NCI-H1105 treated with DMSO at 0.1 percent for 48 hours (cell line): ENCODE measurements at regions not wholly inside any gene's neighbourhood (a gene's known extent, or its start where the extent isn't known, plus 50 kb on each side); places are given as distances from the start of the nearest gene placed in this dataset.
"Not testable (repeated sequence)": the region's sequence is repeated elsewhere in the genome, so short reads cannot be mapped to it uniquely, and the experiment has no call there.

Experiments
- DNase-seq: peaks from one replicate; lab custom pipeline; 2025; lab: John Stamatoyannopoulos, UW

DNA sequence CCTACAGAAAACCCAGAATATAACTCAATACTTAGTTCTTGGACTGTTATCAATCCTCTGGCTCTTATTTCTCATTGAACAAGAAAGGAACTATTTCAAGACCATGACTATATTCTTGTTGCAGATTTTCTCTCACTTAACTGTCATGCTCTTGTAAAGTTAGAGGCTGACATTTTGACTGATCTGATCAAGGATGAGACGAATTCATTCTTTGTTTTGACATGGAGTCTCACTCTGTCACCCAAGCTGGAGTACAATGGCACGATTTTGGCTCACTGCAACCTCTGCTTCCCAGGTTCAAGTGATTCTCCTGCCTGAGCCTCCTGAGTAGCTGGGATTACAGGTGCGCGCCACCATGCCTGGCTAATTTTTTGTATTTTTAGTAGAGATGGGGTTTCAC, 367.9 kb upstream of the SEMA3C start:
- not testable (repeated sequence) for DNase-seq

DNA sequence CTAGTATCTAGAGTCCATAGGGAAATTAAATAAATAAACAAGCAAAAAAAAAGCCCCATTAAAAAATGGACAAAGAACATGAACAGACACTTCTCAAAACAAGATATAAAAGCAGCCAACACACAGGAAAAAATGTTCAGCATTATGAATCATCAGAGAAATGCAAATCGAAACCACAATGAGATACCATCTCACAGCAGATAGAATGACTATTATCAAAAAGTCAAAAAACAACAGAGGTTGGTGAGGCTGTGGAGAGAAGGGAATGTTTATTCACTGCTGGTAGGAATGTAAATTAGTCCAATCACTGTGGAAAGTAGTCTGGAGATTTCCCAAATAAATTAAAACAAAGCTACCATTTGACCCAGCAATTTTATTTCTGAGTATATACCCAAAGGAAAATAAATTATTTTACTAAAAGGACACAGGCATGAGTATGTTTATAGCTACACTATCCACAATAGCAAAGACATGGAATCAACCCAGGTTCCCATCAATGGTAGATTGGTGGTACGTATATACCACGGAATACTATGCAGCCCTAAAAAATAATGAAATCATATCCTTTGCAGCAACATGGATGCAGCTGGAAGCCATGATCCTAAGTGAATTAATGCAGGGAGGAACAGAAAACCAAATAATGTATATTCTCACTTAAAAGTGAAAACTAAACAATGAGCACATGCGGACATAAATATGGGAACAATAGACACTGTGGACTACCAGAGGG, 366.5 kb upstream of the SEMA3C start:
- peak; percentile 22 for DNase-seq

GRCh38 chr7:81284576-81284975, 365.7 kb upstream of the SEMA3C start:
- no peak for DNase-seq

GRCh38 chr7:81280531-81280930, 361.7 kb upstream of the SEMA3C start:
- DNase-seq: no peak

DNA sequence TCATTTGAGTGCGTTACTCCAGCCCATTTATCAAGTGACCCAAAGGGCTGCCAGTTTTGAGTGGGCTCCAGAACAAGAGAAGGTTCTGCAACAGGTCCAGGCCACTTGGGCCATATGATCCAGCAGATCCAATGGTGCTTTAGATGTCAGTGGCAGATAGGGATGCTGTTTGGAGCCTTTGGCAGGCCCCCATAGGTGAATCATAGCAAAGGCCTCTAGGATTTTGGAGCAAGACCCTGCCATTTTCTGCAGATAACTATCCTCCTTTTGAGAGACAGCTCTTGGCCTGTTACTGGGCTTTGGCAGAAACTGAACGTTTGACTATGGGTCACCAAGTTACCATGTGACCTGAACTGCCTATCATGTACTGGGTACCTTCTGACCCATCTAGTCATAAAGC, 358.8 kb upstream of the SEMA3C start:
- DNase-seq: no peak

DNA sequence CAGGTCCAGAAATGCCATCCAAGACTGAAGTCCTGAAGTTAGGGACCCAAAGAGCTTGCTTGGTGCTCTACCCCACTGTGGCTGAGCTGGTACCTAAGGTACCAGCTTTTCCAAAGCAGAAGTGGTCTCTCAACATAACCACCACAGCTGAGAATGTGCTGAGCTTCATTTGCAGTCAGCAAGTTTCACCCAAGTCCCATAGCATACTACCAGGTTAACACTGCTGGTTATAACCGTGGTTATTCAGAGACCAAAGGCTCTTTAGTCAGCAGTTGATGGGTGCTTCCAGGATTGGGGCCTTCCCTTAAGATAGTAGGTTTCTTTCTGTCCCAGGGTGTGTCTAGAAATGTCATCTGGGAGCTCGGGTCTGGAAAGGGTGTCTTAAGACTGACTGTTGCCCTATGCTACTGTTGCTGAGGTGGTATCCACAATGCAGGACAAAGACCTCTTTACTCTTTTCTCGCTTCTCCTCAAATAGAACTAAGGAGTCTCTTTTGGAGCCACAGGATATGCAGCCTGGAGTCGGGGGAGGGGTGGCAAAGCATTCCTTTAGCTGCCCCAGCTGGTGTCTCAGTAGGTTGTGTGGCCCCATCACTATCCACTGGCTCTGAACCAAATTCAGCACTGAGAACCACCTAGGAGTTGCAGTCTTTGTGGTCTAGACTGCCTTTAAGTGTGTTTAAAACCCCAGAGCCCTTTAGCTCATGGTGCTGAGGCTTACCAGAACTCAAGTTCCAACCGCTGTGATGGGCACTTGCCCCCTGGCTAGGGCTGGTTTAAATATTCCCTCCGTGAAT, 354.9 kb upstream of the SEMA3C start:
- DNase-seq: no peak

DNA sequence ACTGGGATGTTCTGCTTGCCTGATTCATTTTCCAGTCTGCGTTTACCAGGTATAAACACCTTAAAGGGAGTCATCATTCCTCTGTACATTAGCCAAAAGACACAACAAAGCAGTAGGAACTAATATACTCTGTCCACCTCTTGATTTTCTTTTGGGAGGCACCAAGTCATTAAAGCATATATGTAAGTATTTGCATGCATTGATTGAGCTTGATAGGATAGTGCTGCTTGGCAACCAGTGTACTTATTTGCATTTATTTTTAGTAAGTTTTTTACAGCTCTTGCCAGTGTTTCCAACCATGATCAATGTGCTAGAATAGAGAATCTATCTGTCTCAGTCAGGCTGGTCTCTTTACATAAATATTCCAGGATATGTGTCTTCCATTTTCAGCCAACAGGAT, 353.3 kb upstream of the SEMA3C start:
- no peak for DNase-seq

- no peak for DNase-seq
Observed at GRCh38 chr7:81268551-81268950, 349.7 kb upstream of the SEMA3C start.

DNA sequence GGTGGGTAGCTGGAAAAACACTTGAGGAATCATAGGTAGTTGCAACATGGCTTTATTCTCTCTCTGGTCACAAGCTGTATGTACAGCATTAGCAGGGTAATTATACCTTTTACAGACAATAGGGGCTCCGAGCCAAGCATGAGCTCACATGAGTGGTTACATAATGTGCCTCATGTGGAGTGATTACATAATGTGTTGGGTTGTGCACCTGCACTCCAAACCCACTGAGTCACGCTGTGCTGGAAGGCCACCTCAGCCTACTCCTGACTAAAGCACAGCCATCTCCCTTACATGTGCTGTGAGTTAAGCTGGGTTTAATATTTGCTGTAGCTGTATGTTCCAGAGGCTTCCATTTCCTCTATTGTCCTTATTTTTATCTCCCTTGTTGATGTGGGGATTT, 348.7 kb upstream of the SEMA3C start:
- no peak for DNase-seq

DNA sequence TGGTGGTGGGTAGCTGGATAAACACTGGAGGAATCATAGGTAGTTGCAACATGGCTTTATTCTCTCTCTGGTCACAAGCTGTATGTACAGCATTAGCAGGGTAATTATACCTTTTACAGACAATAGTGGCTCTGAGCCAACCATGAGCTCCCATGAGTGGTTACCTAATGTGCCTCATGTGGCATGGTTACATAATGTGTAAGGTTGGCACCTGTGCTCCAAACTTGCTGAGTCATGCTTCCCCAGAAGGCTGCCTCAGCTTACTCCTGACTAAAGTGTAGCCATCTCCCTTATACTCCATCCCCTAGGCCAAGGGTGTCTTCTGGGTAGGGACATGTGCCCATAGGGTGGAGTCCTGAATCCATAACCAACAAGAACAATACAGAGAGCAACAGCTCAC, 345.3 kb upstream of the SEMA3C start:
- DNase-seq: peak; percentile 36

GRCh38 chr7:81260152-81260551, 341.3 kb upstream of the SEMA3C start:
- DNase-seq: peak; percentile 6

DNA sequence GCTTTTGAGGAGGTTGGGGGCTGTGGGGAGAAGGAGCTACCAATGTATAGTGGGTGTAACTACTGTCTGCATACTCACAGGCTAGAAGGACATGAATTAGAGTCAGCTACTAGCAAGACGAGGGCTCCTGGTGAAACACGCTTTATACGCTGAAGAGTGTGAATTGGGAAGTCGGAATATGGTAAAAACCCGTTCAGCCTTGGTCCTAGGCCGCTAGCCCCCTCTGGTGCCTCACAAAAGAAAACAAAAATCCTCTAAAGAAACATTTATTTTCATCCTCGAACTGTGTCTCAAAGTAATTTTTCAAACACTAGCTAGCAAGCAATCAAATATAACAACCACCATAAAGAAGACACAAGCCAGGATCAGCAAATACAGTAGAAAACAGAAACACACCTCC, 338.1 kb upstream of the SEMA3C start:
- no peak for DNase-seq

DNA sequence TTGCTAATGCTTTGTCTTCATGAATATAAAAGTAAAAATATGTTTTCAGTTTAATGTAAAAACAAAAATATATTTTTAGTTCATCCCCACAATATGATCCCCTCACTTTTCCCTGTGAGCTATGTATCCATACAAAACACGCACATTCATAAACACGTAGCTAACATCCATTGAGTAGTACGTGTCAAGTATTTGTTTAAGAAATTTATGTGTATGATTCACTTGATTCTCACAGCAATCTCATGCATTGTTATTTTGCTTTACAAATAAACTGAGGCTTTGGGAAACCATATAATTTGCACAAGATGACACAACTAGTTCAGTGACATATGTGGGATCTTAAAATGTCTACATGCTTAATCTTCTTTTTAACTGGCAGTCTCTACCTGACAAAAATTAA, 329.6 kb upstream of the SEMA3C start:
- no peak for DNase-seq

DNA sequence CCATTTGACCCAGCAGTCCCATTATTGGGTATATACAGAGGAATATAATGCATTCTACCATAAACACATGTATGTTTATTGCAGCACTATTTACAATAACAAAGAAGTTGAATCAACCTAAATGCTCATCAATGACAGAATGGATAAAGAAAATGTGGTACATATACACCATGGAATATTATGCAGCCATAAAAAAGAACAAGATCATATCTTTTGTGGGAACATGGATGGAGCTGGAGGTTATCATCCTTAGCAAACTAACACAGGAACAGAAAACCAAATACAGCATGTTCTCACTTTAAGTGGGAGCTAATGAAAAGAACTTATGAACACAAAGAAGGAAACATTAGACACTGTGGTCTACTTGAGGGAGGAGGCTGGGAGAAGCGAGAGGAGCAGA, 328.5 kb upstream of the SEMA3C start:
- not testable (repeated sequence) for DNase-seq

DNA sequence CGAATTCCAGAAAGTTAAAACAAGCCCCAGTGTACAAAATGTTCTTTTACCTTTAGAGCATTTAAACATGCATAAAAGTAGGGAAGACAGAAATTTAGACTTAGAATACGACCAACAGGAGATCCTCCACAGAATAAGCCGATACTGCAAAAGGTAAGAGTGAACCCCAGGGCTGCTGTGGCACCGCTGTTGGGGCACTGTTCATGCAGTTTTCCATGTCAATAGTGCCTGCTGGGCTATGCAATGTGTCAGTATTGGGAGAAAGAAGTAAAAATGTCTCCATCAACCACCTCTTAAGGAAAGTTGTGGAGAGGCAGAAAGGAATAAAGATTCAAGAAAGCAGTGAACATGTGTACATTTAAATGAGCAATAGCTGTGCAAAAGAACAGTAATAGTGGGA, 326.5 kb upstream of the SEMA3C start:
- no peak for DNase-seq

- peak; percentile 17 for DNase-seq
Observed at GRCh38 chr7:81244224-81244623, 325.4 kb upstream of the SEMA3C start.

- no peak for DNase-seq
Observed at GRCh38 chr7:81236560-81236959, 317.7 kb upstream of the SEMA3C start.

DNA sequence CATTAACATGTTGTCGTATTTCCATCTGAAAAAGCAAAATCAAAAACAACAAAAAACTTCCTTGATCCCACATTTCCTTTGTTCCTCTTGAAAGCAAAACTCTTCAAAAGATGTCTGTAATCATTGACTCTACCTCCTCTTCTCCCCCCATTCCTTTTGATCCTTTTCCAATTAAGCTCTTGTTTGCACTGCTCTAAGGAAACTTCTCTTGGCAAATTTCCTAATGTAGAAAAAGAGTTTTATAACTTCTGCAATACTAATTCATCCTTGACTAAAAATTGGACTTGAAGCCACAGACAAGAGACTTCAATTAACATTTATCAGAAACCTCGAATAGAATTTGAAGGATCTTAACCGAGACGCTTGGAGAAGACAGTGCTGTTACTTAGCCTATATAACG, 317.1 kb upstream of the SEMA3C start:
- DNase-seq: peak; percentile 59

DNA sequence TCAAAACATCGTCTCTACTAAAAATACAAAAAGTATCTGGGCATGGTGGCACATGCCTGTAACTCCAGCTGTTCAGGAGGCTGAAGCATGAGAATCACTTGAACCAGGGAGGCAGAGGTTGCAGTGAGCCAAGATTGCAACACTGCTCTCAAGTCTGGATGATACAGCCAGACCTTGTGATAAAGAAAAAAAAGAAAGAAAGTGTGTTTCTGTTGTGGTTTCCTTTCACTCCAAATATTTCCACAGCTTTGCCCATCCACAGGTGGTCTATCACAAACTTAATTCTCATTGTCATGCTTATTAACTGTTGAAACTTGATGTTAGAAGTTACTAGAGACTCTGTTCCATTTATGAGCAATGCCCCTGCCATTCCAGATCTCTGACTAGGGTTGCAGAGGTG, 316.0 kb upstream of the SEMA3C start:
- no peak for DNase-seq

DNA sequence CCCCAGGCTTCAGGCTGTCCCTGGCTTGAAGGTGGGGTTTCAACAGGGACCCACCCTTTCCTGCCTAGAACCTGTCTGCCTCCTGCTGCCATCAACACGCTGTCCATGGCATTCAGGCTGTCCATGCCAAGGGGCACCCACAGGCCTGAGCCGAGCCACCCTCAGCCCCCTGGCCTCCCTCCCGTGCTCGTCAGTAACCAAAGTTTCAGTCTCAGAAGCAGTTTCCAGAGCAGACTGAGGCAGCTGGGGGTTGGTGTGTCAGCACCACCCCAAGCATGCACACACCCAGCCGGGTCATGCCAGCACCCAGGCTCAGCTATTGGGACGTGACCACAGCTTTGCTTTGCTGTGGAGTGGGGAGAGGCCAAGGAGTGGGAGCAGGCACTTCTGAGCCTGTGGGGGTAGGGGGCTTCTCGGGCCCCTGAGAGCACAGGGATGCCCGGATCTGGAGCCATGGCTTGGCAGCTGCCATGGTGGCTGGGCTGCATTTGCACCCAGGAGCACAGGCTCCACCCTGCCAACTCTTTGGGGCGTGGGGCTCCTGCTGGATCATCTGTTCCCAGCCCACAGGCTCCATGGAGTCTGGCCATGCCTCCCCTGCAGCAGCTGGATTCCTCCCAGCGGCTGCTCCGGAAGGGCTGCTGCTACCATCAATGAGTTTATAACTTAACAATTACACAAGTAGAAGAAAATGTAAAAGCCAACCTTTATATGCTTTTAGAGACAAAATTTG, 314.5 kb upstream of the SEMA3C start:
- DNase-seq: no peak

DNA sequence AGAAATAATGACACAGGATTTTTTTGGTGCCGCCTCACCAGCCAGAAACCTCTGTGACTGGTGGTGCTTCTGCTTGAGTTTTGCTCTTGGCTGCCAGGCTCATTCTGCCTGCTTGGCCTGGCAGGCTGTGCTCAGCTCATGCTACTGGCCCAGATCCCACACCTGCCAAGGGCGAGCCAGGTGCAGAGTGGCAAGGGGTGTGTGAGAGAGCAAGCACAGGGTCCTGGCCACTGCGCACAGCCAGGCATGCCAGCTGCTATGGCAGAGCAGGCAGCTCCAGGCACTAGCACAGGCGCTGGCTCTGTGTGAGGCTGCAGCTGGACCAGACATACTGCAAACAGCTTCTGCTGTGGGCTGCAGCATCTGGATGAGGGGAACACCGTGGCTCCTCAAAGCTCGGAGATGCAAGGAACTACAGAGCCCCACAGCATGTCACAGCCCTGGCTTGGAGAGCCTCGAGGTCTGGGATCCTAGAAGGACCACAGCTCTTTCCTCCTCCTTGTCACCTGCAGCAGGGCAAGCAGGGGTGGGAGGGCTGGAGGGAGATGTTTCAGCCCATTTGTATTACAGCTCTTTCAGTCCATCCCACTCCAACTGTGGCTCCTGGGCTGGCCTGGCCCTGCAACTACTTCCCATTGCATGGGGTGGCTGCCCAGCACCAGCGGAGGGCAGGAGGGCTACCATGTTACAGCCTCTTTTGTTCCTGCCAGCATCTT, 313.4 kb upstream of the SEMA3C start:
- peak; percentile 94 for DNase-seq

GRCh38 chr7:81231301-81231838, 312.5 kb upstream of the SEMA3C start:
- DNase-seq: peak; percentile 73
